HepG2 (cell line): ENCODE measurements at regions not wholly inside any gene's neighbourhood (a gene's known extent, or its start where the extent isn't known, plus 50 kb on each side); places are given as distances from the start of the nearest gene placed in this dataset.

Source experiments
- ASH2L ChIP-seq: fragments of 300-600, 200-600 bp; sonication (generic); IDR thresholded peaks from 2 replicates; pipeline ENCODE4 v1.7.0; 2017; ENCODE audit warnings: low read depth, mild to moderate bottlenecking, moderate library complexity, mixed read lengths, low read length; ENCODE audit not compliant: insufficient read length
- FOXJ3 ChIP-seq: sonication (generic); formaldehyde crosslinking; IDR thresholded peaks from 2 replicates; pipeline ENCODE4 v1.4.0; 2020; ENCODE audit warnings: missing genetic modification reagents, mild to moderate bottlenecking, borderline replicate concordance
- HNRNPUL1 ChIP-seq: fragments of 200-400 bp; formaldehyde crosslinking; IDR thresholded peaks from 2 replicates; pipeline ENCODE4 v1.6.1; 2017; ENCODE audit warnings: low read depth, mild to moderate bottlenecking, low read length, moderate library complexity
- KLF6 ChIP-seq: IDR thresholded peaks from 2 replicates; pipeline ENCODE4 v1.8.0; 2016; ENCODE audit warnings: missing biosample characterization, missing genetic modification reagents
- MAFF ChIP-seq: IDR thresholded peaks from 2 replicates; pipeline ENCODE4 v1.6.1; 2011; ENCODE audit warnings: low read depth, low read length, improper control_type of control experiment
- MTA1 ChIP-seq: sonication (generic); formaldehyde crosslinking; IDR thresholded peaks from 2 replicates; pipeline ENCODE4 v1.4.0; 2020; ENCODE audit warnings: missing genetic modification reagents, mild to moderate bottlenecking, borderline replicate concordance
- NFKBIZ ChIP-seq: IDR thresholded peaks from 2 replicates; pipeline ENCODE4 v1.6.1; 2018; ENCODE audit warnings: missing genetic modification reagents, missing compliant biosample characterization
- NR2F2 ChIP-seq: IDR thresholded peaks from 2 replicates; pipeline ENCODE4 v1.6.1; 2012; ENCODE audit warnings: low read depth, inconsistent platforms, borderline replicate concordance
- PAWR ChIP-seq: sonication (generic); formaldehyde crosslinking; IDR thresholded peaks from 2 replicates; pipeline ENCODE4 v1.4.0; 2020; ENCODE audit warnings: missing genetic modification reagents, mild to moderate bottlenecking, borderline replicate concordance
- SOX6 ChIP-seq, 2 experiments: fragments of 450-650 bp in 1 of 2; sonication (generic) in 1 of 2; formaldehyde crosslinking in 1 of 2; IDR thresholded peaks; 2 replicates each; pipeline versions ENCODE4 v1.4.0 to v1.6.1; 2017 to 2020; ENCODE audit warnings: antibody characterized with exemption in 1 of 2, mild to moderate bottlenecking in 1 of 2, missing genetic modification reagents in 1 of 2
- ZC3H13 ChIP-seq: sonication (generic); formaldehyde crosslinking; IDR thresholded peaks from 2 replicates; pipeline ENCODE4 v1.8.1; 2023; ENCODE audit warnings: mild to moderate bottlenecking, missing genetic modification reagents, moderate library complexity
- ZNF143 ChIP-seq: sonication (generic); formaldehyde crosslinking; IDR thresholded peaks from 2 replicates; pipeline ENCODE4 v1.4.0; 2020; ENCODE audit warnings: missing genetic modification reagents
- ZNF274 ChIP-seq: sonication (generic); formaldehyde crosslinking; IDR thresholded peaks from 2 replicates; pipeline ENCODE4 v1.5.1; 2020; ENCODE audit warnings: mild to moderate bottlenecking, missing genetic modification reagents
- ZNF496 ChIP-seq: sonication (generic); formaldehyde crosslinking; IDR thresholded peaks from 2 replicates; pipeline ENCODE4 v1.8.1; 2023; ENCODE audit warnings: mild to moderate bottlenecking, moderate library complexity, missing genetic modification reagents; ENCODE audit not compliant: insufficient replicate concordance
- ZNF790 ChIP-seq: sonication (generic); formaldehyde crosslinking; IDR thresholded peaks from 2 replicates; pipeline ENCODE4 v1.8.0; 2022; ENCODE audit warnings: missing genetic modification reagents, mild to moderate bottlenecking, borderline replicate concordance
- TF ChIP-seq, protein P1 (sequence below): sonication (generic); formaldehyde crosslinking; IDR thresholded peaks from 2 replicates; pipeline ENCODE4 v1.4.0; 2020; ENCODE audit warnings: mild to moderate bottlenecking, missing genetic modification reagents

DNA sequence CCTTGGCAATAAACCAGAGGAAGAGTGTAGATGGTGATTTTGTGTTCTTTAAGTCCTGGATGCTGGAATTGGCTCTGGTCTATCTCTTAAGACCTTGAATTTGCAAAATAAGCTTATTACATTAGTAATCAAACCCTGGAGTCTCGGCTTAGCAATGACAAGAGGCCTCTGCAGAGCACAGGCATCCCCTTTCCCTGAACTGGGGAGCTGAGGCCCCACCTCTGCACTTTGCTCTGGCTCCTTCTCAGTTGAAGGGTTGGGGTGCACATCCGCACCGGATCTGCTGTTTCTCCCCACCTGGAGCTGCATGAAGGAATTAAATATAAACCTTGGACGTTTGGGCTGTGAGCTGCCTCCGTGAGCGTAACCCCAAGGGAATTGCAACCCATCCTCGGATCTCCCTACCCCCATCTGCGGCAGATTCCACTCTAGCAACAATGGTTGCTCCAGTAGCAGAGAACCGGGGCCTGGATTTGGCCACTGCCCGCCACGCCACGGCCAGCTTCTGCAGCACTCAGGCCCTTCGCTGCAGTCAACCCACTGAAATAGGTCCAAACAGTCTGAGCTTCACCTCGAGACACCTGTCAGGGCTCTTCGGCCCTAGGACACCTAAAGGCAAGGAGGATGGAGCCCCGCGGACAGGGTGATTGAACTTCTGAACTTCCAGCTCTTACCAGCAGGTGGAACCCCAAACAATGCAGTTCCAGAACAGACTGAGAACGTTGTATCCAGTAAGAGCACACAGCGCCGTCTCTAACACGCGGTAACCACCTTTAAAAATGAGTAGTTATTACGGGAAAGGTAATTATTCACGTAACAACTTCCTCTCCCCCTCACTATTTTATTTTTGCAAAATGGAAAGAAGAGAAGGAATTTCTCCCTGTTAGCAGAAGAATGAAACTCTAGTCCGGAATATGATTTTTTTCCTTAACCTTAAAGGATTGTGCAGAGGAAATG lies 54.8 kb upstream of the CAPRIN1 start (continued):
- no peak for TF ChIP-seq MTA1 (CRISPR knock-in tag)
- TF ChIP-seq ASH2L: no peak
- TF ChIP-seq ZNF496 (CRISPR knock-in tag): no peak
- TF ChIP-seq NFKBIZ: no peak
- no peak for TF ChIP-seq HNRNPUL1
- no peak for TF ChIP-seq PAWR
- TF ChIP-seq MAFF: no peak
- peak; percentile 34; the same call in 1 of the 2 replicates for TF ChIP-seq ZNF274 (CRISPR knock-in tag)
- TF ChIP-seq KLF6 (CRISPR knock-in tag): no peak
- no peak for TF ChIP-seq FOXJ3
- TF ChIP-seq ZNF790: no peak
- TF ChIP-seq SOX6 (IDR thresholded peaks at IDR 0.05): no peak
- TF ChIP-seq SOX6 (CRISPR knock-in tag; IDR thresholded peaks at IDR 0.05): 0 out of 2 replicates have a peak, but pooled peaks have one; percentile 22
- TF ChIP-seq ZC3H13 (CRISPR knock-in tag): no peak
- no peak for TF ChIP-seq ZNF143
- TF ChIP-seq, protein P1, sequence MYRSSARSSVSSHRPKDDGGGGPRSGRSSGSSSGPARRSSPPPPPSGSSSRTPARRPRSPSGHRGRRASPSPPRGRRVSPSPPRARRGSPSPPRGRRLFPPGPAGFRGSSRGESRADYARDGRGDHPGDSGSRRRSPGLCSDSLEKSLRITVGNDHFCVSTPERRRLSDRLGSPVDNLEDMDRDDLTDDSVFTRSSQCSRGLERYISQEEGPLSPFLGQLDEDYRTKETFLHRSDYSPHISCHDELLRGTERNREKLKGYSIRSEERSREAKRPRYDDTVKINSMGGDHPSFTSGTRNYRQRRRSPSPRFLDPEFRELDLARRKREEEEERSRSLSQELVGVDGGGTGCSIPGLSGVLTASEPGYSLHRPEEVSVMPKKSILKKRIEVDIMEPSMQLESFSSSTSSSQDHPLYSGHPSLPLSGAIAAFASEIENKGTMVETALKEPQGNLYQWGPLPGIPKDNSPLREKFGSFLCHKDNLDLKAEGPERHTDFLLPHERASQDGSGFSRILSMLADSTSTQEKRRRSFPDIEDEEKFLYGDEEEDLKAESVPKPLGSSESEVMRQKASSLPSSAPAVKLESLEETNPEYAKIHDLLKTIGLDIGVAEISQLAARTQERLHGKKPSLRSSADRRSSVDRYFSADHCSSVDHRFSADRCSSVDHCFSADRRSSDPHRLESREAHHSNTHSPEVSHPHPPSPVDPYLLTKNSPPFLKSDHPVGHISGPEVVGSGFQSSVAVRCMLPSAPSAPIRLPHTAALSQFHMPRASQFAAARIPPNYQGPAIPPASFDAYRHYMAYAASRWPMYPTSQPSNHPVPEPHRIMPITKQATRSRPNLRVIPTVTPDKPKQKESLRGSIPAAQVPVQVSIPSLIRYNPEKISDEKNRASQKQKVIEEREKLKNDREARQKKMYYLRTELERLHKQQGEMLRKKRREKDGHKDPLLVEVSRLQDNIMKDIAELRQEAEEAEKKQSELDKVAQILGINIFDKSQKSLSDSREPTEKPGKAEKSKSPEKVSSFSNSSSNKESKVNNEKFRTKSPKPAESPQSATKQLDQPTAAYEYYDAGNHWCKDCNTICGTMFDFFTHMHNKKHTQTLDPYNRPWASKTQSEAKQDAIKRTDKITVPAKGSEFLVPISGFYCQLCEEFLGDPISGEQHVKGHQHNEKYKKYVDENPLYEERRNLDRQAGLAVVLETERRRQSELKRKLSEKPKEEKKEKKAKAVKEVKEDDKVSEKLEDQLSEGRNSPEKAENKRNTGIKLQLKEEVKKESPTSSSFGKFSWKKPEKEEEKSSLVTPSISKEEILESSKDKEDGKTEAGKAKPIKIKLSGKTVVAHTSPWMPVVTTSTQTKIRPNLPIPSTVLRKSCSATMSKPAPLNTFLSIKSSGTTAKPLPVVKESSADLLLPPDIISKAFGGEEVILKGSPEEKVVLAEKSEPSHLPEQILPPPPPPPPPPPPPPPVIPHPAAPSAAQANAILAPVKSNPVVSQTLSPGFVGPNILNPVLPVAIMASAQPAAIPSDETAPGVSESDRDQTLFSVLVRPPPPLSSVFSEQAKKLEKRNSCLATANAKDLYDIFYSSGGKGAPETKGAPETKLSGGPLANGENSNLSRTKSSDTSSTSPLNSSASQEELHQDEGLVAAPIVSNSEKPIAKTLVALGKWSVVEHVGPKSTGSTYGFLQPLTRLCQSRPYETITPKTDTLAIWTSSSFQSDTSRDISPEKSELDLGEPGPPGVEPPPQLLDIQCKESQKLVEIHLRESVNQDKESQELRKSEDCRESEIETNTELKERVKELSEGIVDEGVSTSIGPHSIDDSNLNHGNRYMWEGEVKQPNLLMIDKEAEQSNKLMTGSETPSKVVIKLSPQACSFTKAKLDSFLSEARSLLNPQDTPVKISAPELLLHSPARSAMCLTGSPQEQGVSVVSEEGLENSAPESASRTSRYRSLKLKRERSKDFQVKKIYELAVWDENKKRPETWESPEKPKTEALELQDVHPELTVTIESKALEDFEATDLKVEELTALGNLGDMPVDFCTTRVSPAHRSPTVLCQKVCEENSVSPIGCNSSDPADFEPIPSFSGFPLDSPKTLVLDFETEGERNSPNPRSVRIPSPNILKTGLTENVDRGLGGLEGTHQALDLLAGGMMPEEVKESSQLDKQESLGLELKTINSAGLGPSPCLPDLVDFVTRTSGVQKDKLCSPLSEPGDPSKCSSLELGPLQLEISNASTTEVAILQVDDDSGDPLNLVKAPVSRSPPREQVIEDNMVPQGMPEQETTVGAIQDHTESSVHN (CRISPR knock-in tag): no peak
- TF ChIP-seq NR2F2: no peak
